Adrenal gland (tissue), 9 donors: ENCODE measurements at regions not wholly inside any gene's neighbourhood (a gene's known extent, or its start where the extent isn't known, plus 50 kb on each side); places are given as distances from the start of the nearest gene placed in this dataset.

ENCODE experiments used
- DNase-seq, 7 donors: peaks; one replicate each; pipeline ENCODE4 v3.0.0-alpha.2; 2019 to 2020
- H3K27ac ChIP-seq, 5 donors: fragments of 200-600 bp; sonication (generic) in 4 of 5; 1 replicate in 3 of 5; 2 replicates in 2 of 5; pipeline versions ENCODE4 v1.5.1 to v1.8.0; 2016 to 2020; ENCODE audit warnings: mild to moderate bottlenecking in 1 of 5
- H3K27me3 ChIP-seq: fragments of 200-600 bp; 2 replicates; pipeline ENCODE4 v1.8.0; 2021
- H3K36me3 ChIP-seq, 2 donors: fragments of 200-600 bp; replicated peaks in 1 of 2; 1 replicate in 1 of 2; 2 replicates in 1 of 2; pipeline versions ENCODE4 v1.5.1 to v1.8.0; 2018 to 2022
- H3K4me1 ChIP-seq, 2 donors: fragments of 200-600 bp; replicated peaks in 1 of 2; 1 replicate in 1 of 2; 2 replicates in 1 of 2; pipeline versions ENCODE4 v1.5.1 to v1.8.0; 2018 to 2021
- H3K4me3 ChIP-seq, 4 donors: fragments of 200-600 bp; sonication (generic) in 3 of 4; one replicate each; pipeline ENCODE4 v1.5.1; 2016 to 2018
- H3K9me3 ChIP-seq, 3 donors: fragments of 200-600 bp; sonication (generic) in 1 of 3; replicated peaks in 1 of 3; 1 replicate in 2 of 3; 2 replicates in 1 of 3; pipeline versions ENCODE4 v1.5.1 to v1.8.0; 2016 to 2021
- CTCF ChIP-seq, 6 experiments: fragments of 450-650 bp in 4 of 6; fragments of 200-600 bp in 2 of 6; sonication (generic) in 1 of 6; IDR thresholded peaks; 1 replicate in 5 of 6; 2 replicates in 1 of 6; pipeline versions ENCODE4 v1.5.1 to v1.8.0; 2016 to 2021; ENCODE audit warnings: antibody characterized with exemption in 6 of 6, mild to moderate bottlenecking in 2 of 6, moderate library complexity in 1 of 6
- POLR2A ChIP-seq, 2 donors: fragments of 450-650 bp; IDR thresholded peaks; one replicate each; pipeline ENCODE4 v1.6.1; 2017; ENCODE audit warnings: antibody characterized with exemption in 2 of 2, mild to moderate bottlenecking in 2 of 2, moderate library complexity in 1 of 2
- WGBS, 4 donors: extraction: QIAGEN DNeasy Blood & Tissue Kit in 2 of 4; methylation state at CpG; one replicate each; pipeline versions ENCODE4 v1.1.5 to v1.1.7; 2013 to 2017; 5-methylcytosine and 5-hydroxymethylcytosine counted together
- intact Hi-C, 2 donors: fragments of 100-400 bp; cut with DNase I; formaldehyde crosslinking; loops; one replicate each; pipeline versions ENCODE4 v1.14.1 to v1.15.0; 2022 to 2023
- donor health status: healthy with polysubstance abuse.
- donor health status: Bipolar disorder and iron deficiency.
- donor health status: DM: yes; HTN: yes; CAD: no.
- donor health status: DM: no; HTN: no; CAD: no.
- donor health status: DM: no; HTN: no; CAD: no.

DNA sequence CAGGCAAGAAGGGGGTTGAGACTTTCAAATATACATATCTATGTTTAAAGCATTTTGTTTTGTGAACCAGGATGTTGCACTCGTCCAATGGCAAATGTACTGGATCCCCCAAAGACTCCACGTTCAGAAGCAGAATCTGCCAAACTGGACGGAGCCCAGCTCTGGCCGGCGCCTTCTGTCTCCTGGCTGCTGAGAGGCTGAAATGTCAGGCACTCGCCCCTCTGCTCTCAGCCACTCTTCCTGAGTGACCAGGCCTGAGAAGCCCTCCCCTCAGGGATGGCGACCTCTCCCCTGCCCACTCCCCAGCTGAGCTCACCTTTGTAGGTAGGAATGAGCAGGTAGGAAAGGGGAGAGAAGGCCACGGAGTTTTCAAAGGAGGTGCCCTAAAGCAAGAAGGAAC is 187.5 kb upstream of the FOXF1 start:
- no peak for TF ChIP-seq POLR2A (IDR thresholded peaks at IDR 0.05)
- TF ChIP-seq CTCF (IDR thresholded peaks at IDR 0.05), result no peak
- 12 to 37% (median 31%) methylated on average over 5 to 8 of the region's 8 CpGs for WGBS, 4 donors
- intact Hi-C loops, result no loop called here
- Histone ChIP-seq H3K9me3 (no peaks in the 10 kb centered on the region), H3K27ac (no peak overlapping the region), H3K36me3 (no peaks in the 10 kb centered on the region), H3K4me1 (no peaks in the 10 kb centered on the region), H3K4me3 (no peak overlapping the region), H3K27me3 (peaks cover 8% of the 10 kb centered on the region)
- no peak for DNase-seq

- Histone ChIP-seq H3K36me3 (no peaks in the 10 kb centered on the region), H3K4me3 (no peak overlapping the region), H3K27ac (no peak overlapping the region), H3K27me3 (peaks cover 6% of the 10 kb centered on the region), H3K9me3 (no peaks in the 10 kb centered on the region), H3K4me1 (no peaks in the 10 kb centered on the region)
- no peak for DNase-seq
- WGBS, 4 donors, result 82 to 85% (median 84%) methylated on average over 15 to 18 of the region's 18 CpGs
- intact Hi-C loops, result no loop called here
- TF ChIP-seq POLR2A (IDR thresholded peaks at IDR 0.05) (no peak), CTCF (IDR thresholded peaks at IDR 0.05) (no peak)
Observed at GRCh38 chr16:86324320-86324719, 186.0 kb upstream of the FOXF1 start.

- H3K27ac ChIP-seq, result no peak overlapping the region
- no peaks in the 10 kb centered on the region for H3K36me3 ChIP-seq
- H3K9me3 ChIP-seq, result no peaks in the 10 kb centered on the region
- no peaks in the 10 kb centered on the region for H3K27me3 ChIP-seq
- TF ChIP-seq CTCF (IDR thresholded peaks at IDR 0.05) (no peak), POLR2A (IDR thresholded peaks at IDR 0.05) (no peak)
- H3K4me1 ChIP-seq, result no peaks in the 10 kb centered on the region
- intact Hi-C loops, result no loop called here
- H3K4me3 ChIP-seq, result no peak overlapping the region
- WGBS, 4 donors, result 66 to 77% (median 72%) methylated on average over 3 of the region's 3 CpGs
- DNase-seq, result no peak
Observed at GRCh38 chr16:86325360-86325759, 185.0 kb upstream of the FOXF1 start.

GRCh38 chr16:86325895-86326294 is 184.4 kb upstream of the FOXF1 start:
- no peak for DNase-seq
- no peaks in the 10 kb centered on the region for H3K9me3 ChIP-seq
- H3K4me1 ChIP-seq, result no peaks in the 10 kb centered on the region
- intact Hi-C loops, result no loop called here
- no peak overlapping the region for H3K27ac ChIP-seq
- H3K27me3 ChIP-seq, result no peaks in the 10 kb centered on the region
- H3K36me3 ChIP-seq, result no peaks in the 10 kb centered on the region
- WGBS, 4 donors, result 85 to 88% (median 86%) methylated on average over 6 of the region's 6 CpGs
- H3K4me3 ChIP-seq, result no peak overlapping the region
- TF ChIP-seq POLR2A (IDR thresholded peaks at IDR 0.05), result no peak
- TF ChIP-seq CTCF (IDR thresholded peaks at IDR 0.05), result no peak
